Epidermal melanocyte (primary cell): ENCODE measurements at regions not wholly inside any gene's neighbourhood (a gene's known extent, or its start where the extent isn't known, plus 50 kb on each side); places are given as distances from the start of the nearest gene placed in this dataset.

Experiments
- DNase-seq: peaks from one replicate; pipeline ENCODE4 v3.0.0; 2011; ENCODE audit warnings: low spot score; ENCODE audit not compliant: insufficient read length

DNA sequence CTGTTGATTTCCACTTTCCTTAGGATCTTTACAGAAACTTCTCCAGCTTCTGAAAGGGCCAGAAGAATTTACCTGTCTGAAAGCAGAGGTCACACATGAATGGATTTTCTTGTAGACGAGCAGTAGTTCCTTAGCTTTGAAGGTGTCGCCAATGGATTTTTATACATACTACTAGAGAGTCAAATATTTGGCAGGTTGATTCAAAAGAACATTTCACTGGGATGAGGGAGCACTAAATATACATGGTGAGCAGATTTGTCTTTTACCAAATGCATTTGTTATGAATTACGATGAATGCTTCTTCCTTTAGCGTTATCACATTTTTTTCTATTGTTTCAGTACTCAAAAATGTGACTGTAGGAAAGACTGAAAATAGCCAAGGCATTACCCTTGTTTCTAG lies 162.3 kb downstream of the PAX1 start:
- no peak for DNase-seq

DNA sequence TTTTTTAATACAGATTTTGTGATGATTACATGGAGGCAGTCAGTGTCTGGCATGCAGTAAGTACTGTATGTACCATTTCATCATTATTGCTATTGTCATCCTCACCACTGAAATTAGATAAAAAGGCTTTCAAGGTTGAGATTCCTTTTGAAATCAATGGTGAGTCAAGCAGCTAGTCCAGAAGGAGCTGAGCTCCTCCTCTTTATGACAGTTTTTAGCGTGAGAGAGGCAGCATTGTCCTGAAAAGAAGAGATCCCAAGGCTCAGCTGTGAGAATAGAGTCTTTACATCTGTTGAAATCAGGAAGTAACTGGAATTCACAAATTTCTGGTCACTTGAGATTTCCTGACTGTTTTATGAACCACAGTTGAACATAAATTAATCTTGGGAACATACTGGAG lies 161.9 kb downstream of the PAX1 start:
- no peak for DNase-seq

DNA sequence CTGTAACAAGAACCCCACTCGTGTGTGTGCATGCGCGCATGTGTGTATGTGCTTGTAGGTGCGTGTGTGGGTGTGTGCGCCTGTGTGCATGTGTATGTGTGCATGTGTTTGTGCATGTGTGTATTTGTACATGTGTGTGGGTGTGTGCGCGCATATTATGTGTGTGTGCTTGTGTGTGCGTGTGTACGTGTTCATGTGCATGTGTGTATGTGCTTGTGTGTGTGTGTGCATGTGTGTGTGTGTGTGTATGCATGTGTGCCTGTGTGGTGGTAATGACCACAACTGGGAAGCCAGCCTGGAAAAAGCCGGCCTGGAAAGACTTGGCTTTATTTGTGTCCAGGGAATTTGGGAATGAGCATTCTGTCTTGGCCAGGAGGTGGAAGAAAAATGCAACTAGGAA lies 157.5 kb downstream of the PAX1 start:
- no peak for DNase-seq

DNA sequence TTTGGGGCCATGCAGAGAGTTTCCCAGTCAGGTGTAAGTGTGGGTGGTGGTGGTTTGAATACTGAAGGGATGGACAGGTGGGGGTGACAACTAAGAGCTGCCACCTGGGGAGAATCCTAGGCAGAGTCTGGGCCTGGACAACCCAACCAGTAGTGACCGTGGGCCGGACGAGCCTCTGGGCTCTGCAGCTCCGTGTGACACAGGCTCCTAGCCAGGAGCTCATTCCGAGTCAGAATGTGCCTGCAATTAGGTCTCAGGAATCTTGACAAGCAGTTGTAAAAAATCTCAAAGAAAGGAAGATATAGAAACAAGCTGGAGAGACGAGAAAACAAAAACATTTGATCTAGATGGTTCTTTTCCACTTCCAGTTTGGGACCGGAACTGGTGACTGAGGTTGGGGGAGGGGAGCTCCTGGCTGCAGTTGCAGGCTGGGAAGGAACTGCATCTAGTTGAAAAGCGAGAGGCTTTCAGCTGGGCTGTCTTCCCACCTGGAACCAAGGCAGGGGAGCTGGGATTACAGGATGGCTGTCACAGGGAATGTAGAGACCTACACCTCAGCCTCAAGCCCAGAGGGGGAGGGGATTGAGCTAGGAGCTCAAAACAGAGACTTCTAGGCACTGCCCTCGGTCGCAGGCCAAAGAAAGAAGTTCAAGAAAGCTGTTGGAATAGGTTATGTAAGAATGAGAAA lies 156.9 kb downstream of the PAX1 start:
- DNase-seq, result no peak

DNA sequence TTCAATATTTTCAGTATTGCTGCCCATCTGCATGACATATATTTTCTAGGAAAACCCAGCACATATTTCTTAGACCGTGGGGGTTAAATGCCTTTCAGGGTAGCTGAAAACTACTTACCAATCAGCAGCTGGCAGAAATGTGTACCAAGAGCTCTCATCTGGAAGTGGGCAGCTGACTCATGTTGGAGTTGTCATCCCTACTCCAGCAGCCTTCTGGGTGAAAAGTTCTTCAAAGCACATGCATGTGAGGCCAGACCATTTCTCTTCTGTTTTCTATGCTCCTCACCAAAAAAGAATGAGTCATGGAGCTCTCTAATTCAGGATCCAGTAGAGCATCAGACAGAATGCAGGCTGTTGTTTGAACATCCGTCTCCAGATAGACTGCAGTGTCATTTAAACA lies 135.5 kb downstream of the PAX1 start:
- DNase-seq, result no peak

DNA sequence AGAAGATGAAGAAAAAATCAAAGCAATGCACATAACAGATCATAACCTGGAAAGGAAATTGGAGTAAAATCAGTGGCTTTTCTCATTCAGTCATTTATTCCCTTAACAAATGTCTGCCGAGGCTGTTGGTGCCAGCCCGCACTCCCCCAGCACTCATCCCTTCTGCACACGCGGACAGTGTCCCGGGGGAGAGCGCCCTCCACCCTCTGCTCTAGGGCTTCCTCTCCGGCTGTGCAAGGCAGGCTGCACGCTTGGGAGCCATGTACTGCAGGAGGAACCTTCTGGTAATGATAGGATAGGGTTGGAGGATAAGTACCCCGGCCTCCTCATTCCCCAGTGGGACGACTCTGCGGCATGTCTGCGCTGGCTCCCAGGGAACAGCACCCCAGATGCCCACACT lies 134.5 kb downstream of the PAX1 start:
- DNase-seq, result no peak

DNA sequence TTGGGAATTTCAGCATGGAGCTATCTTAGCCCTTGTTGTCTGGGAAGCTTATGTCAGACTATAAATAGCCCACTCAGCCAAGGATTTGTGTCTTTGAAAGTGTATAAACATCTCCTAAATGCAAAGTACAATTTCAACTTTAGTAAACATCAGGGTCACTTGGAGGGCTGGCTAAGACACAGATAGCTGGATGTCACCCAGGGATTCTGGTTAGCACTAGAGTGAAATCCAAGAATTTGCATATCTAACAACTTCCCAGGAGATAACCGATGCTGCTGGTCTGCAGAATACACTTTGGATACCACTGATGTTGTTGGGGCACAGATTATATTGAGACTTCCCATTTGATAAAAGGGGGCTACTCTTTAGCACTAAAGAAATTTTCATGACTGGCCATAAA lies 130.9 kb downstream of the PAX1 start:
- DNase-seq, result no peak

DNA sequence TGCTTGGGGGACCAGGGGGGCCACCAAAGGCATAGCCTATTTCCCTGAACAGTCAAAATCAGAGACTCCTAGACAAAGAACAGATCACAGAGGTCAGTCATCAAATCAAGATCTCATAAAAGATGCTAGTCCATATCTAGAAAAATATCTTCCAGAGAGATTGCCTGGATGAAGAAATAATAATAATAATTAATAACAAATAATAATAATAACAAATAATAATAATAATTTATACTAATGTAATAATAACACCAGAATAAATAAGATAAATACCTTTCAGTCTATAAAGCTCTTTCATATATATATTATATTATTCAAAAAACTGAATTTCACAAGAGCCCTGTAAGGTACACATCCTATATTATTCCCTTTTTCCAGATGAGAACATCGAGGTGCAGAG lies 129.6 kb downstream of the PAX1 start:
- DNase-seq, result no peak

DNA sequence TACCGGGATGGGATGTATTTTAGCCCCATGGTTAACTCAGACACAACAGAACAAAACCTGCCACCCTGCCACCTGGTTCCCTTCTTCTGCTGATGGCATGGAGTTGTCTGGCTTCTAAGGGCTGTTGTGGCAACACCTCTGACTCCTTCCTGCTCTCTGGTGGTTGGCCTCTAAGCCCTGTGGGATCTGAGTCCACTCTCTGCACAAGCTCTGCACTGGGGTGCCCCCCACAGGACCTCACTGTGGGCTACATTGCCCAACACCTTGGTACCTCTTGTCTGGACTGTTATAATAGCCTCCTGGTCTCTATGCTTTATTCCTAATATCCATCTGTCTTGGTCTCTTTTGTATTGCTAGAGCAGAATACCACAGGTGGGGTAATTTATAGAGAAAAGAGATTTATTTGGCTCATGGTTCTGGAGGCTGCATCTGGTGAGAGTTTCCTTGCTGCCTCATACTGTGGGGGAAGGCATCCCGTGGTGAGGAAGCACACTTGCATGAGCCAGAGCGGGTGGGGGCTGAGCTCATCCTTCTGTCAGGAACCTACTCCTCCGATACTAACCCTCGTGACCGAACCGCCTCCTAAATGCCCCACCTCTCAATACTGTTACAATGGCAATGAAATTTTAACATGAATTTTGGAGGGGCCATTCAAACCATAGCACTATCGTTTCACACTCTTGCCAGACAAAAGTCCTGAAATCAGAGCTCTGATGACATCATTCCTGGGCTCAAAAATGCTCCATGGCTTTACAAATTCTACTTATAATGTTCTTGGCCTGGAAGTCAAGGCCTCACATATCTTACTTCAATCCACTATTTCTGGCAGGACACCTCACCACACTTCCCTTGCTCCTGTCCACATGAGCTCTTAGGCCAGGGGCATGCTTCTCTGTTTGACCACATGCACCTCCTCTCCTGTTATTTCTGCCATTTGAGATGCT lies 127.2 kb downstream of the PAX1 start:
- DNase-seq, result no peak

DNA sequence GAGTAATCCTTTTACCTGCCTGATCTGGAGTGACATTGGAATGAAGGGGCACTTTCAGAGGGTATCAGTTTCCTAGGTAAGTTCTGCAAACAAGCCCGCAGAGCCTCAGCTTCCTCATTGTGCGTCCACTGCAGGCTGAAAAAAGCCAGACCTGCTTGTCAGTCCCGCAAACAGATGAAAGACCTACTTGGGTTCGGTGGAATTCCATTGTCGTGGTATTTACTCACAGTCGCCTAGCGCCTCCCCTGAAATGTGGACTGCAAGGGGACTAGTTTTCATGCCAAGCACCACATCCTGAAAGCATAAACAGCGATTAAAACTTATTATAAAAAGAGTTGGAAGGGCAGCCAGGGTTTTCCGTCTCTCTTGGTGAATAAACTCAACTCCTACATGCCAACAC lies 121.5 kb downstream of the PAX1 start:
- no peak for DNase-seq

DNA sequence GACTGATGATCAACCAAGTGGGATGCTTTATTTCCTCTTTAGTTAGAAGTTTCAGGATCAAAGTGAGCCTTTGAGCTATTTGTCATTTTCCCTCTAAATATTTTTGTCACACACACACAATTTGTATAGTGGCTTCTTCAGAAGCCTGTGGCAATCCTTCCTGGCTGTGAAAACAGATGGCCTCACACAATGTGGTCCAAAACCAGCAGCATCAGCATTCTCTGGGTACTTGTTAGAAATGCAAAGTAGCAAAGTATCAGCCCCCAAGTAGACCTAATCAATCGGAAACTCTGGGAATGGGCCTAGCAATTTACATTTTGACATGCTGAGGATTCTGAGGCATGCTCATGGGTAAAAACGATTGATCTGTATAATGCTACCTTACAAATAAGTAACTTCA lies 115.9 kb downstream of the PAX1 start:
- no peak for DNase-seq

DNA sequence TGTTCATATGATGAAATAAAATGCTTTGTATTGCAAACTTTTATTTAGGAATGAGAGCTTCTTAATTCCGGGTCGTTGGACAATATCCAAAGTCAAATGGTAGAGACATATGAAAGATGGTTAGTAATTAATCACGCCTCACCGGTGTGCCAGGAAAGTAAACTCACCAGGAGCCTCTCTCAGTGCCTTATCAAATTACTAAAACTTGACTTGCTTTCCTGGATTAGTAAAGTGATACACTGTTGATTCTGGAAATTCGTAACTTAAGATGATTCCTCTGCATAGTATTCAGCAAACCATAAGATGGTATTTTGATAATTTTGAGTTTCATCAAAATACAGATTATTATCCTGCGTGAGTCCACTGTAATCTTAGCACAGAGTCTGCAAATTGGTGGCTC lies 115.2 kb downstream of the PAX1 start:
- no peak for DNase-seq

DNA sequence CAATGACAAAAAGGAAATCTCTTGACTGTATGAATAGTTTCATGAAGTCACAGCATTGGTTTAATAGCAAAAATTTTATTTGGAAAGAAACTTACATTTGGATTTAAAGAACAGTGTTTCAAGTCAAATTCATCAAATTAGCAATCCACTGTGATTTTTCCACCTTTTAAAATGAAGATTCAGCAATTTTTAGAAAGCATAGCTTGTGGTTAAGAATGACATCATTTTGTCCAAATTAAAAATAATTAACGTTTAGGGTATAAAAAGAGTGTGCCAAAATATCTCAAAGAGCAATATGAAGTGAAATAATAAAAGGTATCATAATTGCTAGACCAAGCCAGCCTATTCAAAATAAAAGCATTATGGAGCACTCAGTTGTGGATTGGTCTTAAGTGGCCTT lies 114.6 kb downstream of the PAX1 start:
- DNase-seq, result no peak

DNA sequence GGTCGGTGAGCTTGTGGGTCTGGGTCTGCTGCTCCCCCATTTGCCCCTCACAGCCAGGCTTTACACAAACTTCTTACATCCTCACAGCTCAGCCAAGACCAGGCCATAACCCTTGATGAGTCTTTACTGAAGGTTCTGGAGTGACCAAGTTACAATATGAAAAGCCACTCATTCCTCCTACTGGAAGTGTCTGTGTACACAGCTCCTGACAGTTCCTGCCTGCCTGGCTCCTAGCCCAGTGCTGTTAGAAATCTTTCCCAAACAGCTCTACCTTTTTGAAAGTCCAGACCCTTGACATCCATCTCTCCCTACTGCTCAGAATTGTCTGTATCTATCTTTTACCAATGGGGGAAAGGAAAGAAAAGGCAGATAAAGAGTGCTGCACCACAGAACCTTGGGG lies 106.9 kb downstream of the PAX1 start:
- DNase-seq, result no peak

DNA sequence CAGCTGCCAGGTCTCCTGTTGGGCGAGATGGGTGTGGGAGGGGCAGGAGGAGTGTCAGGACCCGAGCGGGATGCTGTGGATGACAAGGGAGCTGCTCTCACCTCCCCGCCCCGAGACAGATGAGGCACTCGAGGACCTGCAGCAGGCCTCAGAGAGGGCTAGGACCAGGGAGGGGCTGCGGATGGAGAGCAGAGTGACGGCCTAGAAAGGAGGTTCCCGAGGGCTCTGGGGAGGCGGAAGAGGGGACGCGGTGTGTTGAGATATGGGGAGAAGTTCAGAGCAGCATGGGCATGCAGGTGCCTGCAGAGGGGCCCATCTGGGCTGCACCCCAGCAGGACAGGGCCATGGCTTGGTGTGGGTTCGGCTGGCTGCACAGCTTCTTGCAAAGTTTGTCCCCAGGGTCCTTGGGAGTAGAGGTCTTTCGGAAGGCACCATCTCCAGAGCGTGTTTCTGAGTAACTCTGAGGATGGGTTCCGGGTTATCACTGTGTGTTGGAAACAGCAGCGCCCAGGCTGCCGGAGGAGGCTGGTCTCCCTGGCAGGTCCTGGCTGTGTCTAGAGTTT lies 104.6 kb downstream of the PAX1 start:
- no peak for DNase-seq

DNA sequence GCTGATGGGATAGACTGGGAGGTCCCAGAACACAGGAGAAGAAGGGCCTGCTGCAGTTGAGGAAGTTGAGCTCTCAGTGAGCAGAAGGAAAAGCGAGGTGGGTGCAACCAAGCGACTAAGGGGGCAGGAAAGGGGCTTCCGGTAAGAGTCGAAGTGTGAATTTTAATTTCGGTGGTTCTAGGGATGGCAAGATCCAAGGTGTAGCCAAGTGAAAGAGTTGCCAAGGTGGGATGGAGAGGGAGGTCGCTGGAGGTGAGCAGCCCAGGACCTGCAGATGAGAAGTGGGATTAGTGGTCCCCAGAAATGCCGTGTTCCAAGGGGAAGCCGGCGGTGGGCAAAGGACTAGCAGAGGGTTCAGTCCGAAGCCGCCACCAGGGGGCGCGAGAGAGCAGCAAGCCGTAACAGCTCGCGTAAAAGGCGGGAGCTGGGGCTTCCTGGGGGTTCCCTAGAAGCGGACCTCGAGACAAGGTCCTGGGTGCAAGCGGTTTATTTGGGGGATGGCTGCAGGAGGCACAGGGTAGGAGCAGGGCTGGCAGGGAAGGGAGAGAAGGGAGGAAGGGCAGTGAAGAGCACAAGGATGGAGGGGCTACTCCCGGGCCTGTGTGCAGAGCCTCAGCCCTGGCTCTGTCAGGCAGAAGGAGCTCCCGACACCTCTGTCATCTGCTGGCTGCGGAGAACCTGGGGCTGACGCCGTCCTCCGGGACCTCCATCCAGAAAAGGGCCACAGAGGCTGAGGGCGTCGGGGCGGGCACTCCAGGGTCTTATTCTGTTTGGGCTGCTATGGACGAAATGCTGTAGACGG lies 103.6 kb downstream of the PAX1 start:
- DNase-seq, result no peak

DNA sequence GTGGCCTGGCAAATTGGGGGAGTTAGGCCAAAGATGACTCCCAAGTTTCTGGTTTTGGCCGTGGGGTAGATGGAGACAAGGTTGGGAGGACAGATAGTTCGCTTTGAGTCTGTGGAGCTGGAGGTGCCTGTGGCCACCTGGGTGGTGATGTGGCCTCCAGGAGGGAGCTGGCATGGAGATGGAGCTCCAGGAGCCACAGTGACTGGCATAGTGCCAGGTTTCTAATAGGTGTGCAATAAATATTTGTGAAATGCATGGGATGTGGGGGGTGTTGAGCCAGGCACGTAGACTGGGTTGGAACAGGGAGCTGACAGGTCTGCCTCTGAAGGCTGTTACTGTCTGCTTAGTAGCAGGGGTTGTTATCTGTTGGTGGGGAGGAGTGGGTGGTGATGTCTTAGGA lies 102.7 kb downstream of the PAX1 start:
- DNase-seq, result no peak

DNA sequence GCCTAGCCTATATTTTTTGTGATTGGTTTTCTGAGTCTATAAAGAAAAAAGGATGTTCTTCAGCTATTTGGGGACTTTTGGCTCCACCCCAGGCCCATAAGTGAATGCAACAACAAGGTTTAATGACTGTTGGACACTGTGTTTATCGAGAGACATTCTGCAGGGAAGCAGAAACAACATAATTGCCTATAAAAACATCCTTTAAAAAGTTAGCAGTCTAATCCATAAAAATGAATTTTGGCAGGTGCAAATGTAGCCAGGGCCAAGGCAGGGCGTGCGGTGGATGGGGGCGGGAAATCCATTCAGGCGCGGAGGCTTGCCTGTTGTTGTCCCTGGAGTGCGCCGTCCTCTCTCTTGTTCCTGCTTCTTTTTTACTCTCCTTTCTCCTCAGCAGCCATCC lies 99.3 kb downstream of the PAX1 start:
- no peak for DNase-seq

DNA sequence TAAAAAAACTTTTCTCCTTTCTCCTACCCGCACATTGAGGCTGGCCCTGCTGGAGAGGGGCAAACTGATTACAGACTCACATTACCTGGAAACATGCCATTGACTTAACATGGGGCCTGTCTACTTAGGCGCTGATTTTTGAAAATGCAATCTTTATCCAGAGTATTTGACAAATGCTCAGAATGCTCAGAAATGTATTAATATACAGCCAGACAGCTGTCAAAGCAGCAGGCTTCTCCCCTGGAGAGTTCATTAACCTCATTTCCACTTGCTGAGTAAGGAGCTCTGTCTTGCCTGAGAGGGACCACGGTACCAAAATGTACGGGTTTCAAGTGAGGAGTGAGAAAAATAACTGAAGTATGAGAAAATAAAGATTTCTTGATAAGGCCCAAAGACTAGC lies 95.7 kb downstream of the PAX1 start:
- DNase-seq, result no peak

DNA sequence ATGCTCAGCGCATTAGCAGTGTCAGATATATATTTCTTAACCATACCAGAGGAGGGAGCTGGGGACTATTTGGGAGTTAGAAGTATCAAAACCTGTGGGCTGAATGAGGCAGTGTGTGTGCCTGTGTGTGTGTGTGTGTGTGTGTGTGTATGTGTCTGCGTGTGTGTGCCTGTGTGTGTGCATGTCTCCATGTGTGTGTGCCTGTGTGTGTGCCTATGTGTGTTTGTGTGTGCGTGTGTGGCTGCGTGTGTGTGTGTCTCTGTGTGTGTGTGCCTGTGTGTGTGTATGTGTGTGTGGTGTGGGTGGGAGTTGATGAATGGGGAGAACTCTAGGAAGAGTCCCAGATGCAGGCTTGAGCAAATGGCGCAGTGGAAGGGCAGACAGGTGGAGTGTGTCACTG lies 92.9 kb downstream of the PAX1 start:
- no peak for DNase-seq

DNA sequence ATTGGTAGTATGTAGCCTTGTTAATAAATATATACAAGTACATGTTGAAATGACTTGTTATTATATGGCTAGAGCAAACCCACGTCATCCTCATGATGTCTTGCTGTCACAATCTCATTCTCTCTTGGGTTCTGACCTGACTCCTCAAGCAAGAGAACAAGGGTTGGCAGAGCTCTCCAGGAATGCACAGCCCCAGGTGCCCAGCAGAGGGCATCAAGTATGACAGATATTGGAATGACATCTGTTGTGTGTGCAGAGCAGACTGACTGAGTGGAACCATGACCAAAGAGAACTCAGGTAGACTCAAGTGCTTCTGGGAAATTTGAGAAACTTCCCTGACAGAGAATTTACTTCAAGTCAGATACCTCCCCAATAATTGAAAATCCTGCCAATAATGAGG lies 90.6 kb downstream of the PAX1 start:
- DNase-seq, result no peak

DNA sequence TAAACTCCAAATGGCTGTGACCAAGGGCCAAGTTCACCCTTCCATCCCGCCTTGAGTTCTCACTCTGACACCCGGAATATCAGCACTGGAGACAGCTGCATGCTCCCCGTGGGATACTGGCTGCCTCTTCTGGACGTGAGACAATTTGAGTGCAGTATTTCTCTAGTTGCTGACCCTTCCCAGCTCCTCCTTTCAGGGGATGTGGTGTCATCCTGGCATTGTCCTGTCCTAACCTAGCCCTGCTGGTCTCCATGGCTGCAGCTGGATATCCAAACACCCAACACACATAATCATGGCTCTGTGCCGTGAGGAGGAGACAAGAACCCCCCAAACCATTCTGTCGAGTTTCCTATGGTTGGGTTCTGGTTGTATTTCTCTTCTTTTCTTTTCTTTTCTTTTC lies 82.6 kb downstream of the PAX1 start:
- DNase-seq, result no peak
